Caco-2 (cell line): ENCODE measurements at regions not wholly inside any gene's neighbourhood (a gene's known extent, or its start where the extent isn't known, plus 50 kb on each side); places are given as distances from the start of the nearest gene placed in this dataset.

ENCODE experiments used
- BruUV-seq: library from RNA; stranded (reverse); fragments of 400-500 nt; replicated peaks from 2 replicates; lab custom pipeline; 2021; lab: Mats Ljungman, UMichigan
- CTCF ChIA-PET: fragments of 300-600 bp; sonication (Branson Sonifier 250); formaldehyde crosslinking; loops from one replicate; lab custom pipeline; 2022; ENCODE audit warnings: antibody characterized with exemption; lab: Charles Lee
- POLR2A ChIA-PET: fragments of 300-600 bp; sonication (Branson Sonifier 250); formaldehyde crosslinking; loops from one replicate; lab custom pipeline; 2022; ENCODE audit warnings: antibody characterized with exemption; lab: Charles Lee
- DNase-seq, 2 experiments: peaks; one replicate each; pipeline versions ENCODE4 v3.0.0 to v3.0.0-alpha.2; 2020 to 2022
- H3K27me3 ChIP-seq: replicated peaks from 2 replicates; pipeline ENCODE4 v1.6.0; 2011; ENCODE audit warnings: low read length; ENCODE audit not compliant: control insufficient read depth, insufficient read depth
- H3K36me3 ChIP-seq: 2 replicates; pipeline ENCODE4 v1.5.1; 2011; ENCODE audit warnings: low read length; ENCODE audit not compliant: control insufficient read depth, insufficient read depth
- H3K4me1 ChIP-seq: fragments of 250-450 bp; sonication (Bioruptor Pico); 2 replicates; pipeline ENCODE4 v1.5.1; 2020; ENCODE audit warnings: mild to moderate bottlenecking
- H3K4me3 ChIP-seq: 2 replicates; pipeline ENCODE4 v1.5.1; 2011; ENCODE audit warnings: low read depth, mild to moderate bottlenecking, control low read depth, low read length
- H3K9me3 ChIP-seq: fragments of 250-450 bp; sonication (Bioruptor Pico); 2 replicates; pipeline ENCODE4 v1.5.1; 2020; ENCODE audit warnings: mild to moderate bottlenecking, moderate library complexity
- H3K27ac Mint-ChIP-seq: one replicate; pipeline ENCODE4 v1.8.0; 2022; ENCODE audit warnings: mixed read lengths; ENCODE audit not compliant: unreplicated experiment
- H3K27me3 Mint-ChIP-seq: one replicate; pipeline ENCODE4 v1.8.0; 2022; ENCODE audit warnings: mixed read lengths; ENCODE audit not compliant: insufficient read depth, unreplicated experiment
- H3K36me3 Mint-ChIP-seq: one replicate; pipeline ENCODE4 v1.8.0; 2022; ENCODE audit warnings: mild to moderate bottlenecking, mixed read lengths; ENCODE audit not compliant: insufficient read depth, unreplicated experiment
- H3K4me1 Mint-ChIP-seq: one replicate; pipeline ENCODE4 v1.8.0; 2022; ENCODE audit warnings: low read depth, mixed read lengths; ENCODE audit not compliant: unreplicated experiment
- H3K4me3 Mint-ChIP-seq: one replicate; pipeline ENCODE4 v1.8.0; 2022; ENCODE audit warnings: mild to moderate bottlenecking, moderate library complexity, mixed read lengths; ENCODE audit not compliant: unreplicated experiment
- H3K9me3 Mint-ChIP-seq: one replicate; pipeline ENCODE4 v1.8.0; 2022; ENCODE audit warnings: mixed read lengths; ENCODE audit not compliant: unreplicated experiment
- intact Hi-C: fragments of 100-400 bp; cut with micrococcal nuclease; formaldehyde crosslinking; loops from one replicate; pipeline ENCODE4 v1.10.0; 2022; ENCODE audit not compliant: unreplicated experiment
- TF ChIP-seq, protein P1 (sequence below), 2 experiments: fragments of 200-600 bp in 1 of 2; IDR thresholded peaks; 1 replicate in 1 of 2; 2 replicates in 1 of 2; pipeline versions ENCODE4 v1.5.1 to v1.8.0; 2011 to 2022; ENCODE audit warnings: antibody characterized with exemption in 1 of 2, control low read depth in 1 of 2, inconsistent platforms in 1 of 2, low read depth in 1 of 2, low read length in 1 of 2, mild to moderate bottlenecking in 1 of 2, moderate library complexity in 1 of 2; ENCODE audit not compliant: insufficient read depth in 1 of 2, severe bottlenecking in 1 of 2, unreplicated experiment in 1 of 2

DNA sequence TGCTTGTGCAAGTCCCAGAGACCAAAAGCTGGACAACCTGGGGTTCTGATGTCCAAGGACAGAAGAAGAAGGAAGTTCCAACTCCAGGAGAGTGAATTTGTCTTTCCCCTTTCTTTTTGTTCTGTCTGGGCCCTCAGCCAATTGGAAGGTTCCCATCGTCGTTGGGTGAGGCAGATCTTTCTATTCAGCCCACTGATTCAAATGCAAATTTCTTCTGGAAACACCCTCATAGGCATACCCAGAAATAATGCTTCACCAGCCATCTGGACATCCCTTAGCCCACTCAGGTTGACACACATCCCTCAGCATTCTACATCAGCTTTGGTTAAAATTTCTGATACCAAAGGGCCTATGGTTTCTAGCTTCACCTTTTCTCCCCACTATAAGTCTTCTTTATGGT, 156.5 kb downstream of the SP3 start:
- peaks cover 4% of the 10 kb centered on the region for H3K4me1 Mint-ChIP-seq
- no peaks in the 10 kb centered on the region for H3K9me3 ChIP-seq
- peaks cover 3% of the 10 kb centered on the region; the same call in 1 of the 2 replicates for H3K4me1 ChIP-seq
- H3K36me3 Mint-ChIP-seq = no peaks in the 10 kb centered on the region
- ChIA-PET CTCF (no interaction called here), POLR2A (no interaction called here)
- no peak overlapping the region for H3K27ac Mint-ChIP-seq
- intact Hi-C loops = no loop called here
- H3K9me3 Mint-ChIP-seq = peaks cover 10% of the 10 kb centered on the region
- H3K36me3 ChIP-seq = no peaks in the 10 kb centered on the region
- BruUV-seq = no TSS peak
- no peaks in the 10 kb centered on the region for H3K27me3 ChIP-seq
- H3K4me3 Mint-ChIP-seq = no peak overlapping the region
- H3K27me3 Mint-ChIP-seq = no peaks in the 10 kb centered on the region
- DNase-seq = no peak
- no peak overlapping the region for H3K4me3 ChIP-seq
- TF ChIP-seq, protein P1, sequence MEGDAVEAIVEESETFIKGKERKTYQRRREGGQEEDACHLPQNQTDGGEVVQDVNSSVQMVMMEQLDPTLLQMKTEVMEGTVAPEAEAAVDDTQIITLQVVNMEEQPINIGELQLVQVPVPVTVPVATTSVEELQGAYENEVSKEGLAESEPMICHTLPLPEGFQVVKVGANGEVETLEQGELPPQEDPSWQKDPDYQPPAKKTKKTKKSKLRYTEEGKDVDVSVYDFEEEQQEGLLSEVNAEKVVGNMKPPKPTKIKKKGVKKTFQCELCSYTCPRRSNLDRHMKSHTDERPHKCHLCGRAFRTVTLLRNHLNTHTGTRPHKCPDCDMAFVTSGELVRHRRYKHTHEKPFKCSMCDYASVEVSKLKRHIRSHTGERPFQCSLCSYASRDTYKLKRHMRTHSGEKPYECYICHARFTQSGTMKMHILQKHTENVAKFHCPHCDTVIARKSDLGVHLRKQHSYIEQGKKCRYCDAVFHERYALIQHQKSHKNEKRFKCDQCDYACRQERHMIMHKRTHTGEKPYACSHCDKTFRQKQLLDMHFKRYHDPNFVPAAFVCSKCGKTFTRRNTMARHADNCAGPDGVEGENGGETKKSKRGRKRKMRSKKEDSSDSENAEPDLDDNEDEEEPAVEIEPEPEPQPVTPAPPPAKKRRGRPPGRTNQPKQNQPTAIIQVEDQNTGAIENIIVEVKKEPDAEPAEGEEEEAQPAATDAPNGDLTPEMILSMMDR (IDR thresholded peaks at IDR 0.05; ENCODE audit: insufficient read depth in 1 of 2, low read depth in 1 of 2, low read length in 1 of 2, severe bottlenecking in 1 of 2, unreplicated experiment in 1 of 2) = no peak

DNA sequence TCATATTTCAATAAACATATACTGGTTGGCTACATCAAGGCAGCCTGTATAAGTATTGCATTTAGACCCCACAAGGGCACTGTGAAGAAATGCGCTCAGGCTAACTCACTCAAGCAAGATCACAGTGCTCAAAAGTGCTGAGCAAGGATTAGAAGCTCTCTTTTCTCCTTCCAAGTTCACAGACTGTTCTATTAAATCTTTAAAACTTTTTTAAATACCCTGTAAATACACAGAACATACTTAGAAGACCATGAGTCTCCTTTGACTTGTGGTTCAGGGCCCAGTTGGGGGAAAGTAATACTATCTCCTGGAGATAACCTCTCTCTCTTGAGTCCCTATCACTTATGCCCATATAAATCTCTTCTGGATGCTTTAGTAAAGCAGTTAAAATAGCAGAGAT, 152.9 kb downstream of the SP3 start:
- TF ChIP-seq, protein P1 (IDR thresholded peaks at IDR 0.05; ENCODE audit: insufficient read depth in 1 of 2, low read depth in 1 of 2, low read length in 1 of 2, severe bottlenecking in 1 of 2, unreplicated experiment in 1 of 2) = no peak
- H3K4me1 ChIP-seq = no peaks in the 10 kb centered on the region
- H3K27me3 ChIP-seq = no peaks in the 10 kb centered on the region
- H3K4me3 ChIP-seq = no peak overlapping the region
- no peak overlapping the region for H3K27ac Mint-ChIP-seq
- no peaks in the 10 kb centered on the region for H3K36me3 ChIP-seq
- H3K4me1 Mint-ChIP-seq = no peaks in the 10 kb centered on the region
- intact Hi-C loops = no loop called here
- H3K4me3 Mint-ChIP-seq = no peak overlapping the region
- CTCF ChIA-PET = no interaction called here
- DNase-seq = no peak
- peaks cover 3% of the 10 kb centered on the region for H3K27me3 Mint-ChIP-seq
- POLR2A ChIA-PET = no interaction called here
- H3K36me3 Mint-ChIP-seq = no peaks in the 10 kb centered on the region
- H3K9me3 Mint-ChIP-seq = peaks cover 20% of the 10 kb centered on the region
- BruUV-seq = no TSS peak
- no peaks in the 10 kb centered on the region for H3K9me3 ChIP-seq

DNA sequence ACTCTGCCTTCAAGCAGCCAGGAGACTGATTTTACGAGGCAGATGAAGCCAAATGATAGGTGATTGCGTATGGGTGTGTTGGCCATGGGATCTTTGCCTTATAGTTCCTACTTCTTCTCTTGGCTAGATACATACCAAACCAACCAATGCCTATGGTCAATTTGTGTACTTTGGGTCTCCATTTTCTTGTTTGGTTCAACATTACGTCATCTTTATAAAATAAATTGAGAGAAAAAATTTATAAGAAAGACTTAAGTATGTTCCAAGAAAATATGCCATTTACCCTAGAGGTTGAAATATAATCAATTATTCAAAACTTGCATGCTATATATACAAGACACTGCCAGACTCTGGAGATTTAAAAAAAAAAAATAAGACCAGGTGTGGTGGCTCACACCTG, 150.9 kb downstream of the SP3 start:
- BruUV-seq = no TSS peak
- peaks cover 3% of the 10 kb centered on the region for H3K27me3 Mint-ChIP-seq
- intact Hi-C loops = no loop called here
- H3K4me3 Mint-ChIP-seq = no peak overlapping the region
- no peaks in the 10 kb centered on the region for H3K36me3 Mint-ChIP-seq
- no peaks in the 10 kb centered on the region for H3K4me1 Mint-ChIP-seq
- H3K4me3 ChIP-seq = no peak overlapping the region
- H3K36me3 ChIP-seq = no peaks in the 10 kb centered on the region
- H3K9me3 Mint-ChIP-seq = peaks cover 10% of the 10 kb centered on the region
- POLR2A ChIA-PET = no interaction called here
- H3K27ac Mint-ChIP-seq = no peak overlapping the region
- no peaks in the 10 kb centered on the region for H3K27me3 ChIP-seq
- CTCF ChIA-PET = no interaction called here
- TF ChIP-seq, protein P1 (IDR thresholded peaks at IDR 0.05; ENCODE audit: insufficient read depth in 1 of 2, low read depth in 1 of 2, low read length in 1 of 2, severe bottlenecking in 1 of 2, unreplicated experiment in 1 of 2) = no peak
- no peaks in the 10 kb centered on the region for H3K9me3 ChIP-seq
- H3K4me1 ChIP-seq = no peaks in the 10 kb centered on the region
- no peak for DNase-seq
